Endothelial cell of umbilical vein (primary cell): ENCODE measurements at regions not wholly inside any gene's neighbourhood (a gene's known extent, or its start where the extent isn't known, plus 50 kb on each side); places are given as distances from the start of the nearest gene placed in this dataset.

ENCODE experiments used
- MYC ChIP-seq: IDR thresholded peaks from one replicate; pipeline ENCODE4 v1.6.1; 2011; ENCODE audit warnings: mild to moderate bottlenecking, low read depth, low read length
- POLR2A ChIP-seq: IDR thresholded peaks from 2 replicates; pipeline ENCODE4 v1.6.1; 2012; ENCODE audit warnings: low read depth, mild to moderate bottlenecking, control low read depth, low read length
- POLR2AphosphoS5 ChIP-seq: IDR thresholded peaks from 2 replicates; pipeline ENCODE4 v1.6.1; 2012; ENCODE audit warnings: low read depth, mild to moderate bottlenecking, control low read depth, low read length, moderate library complexity; ENCODE audit not compliant: insufficient read depth
- TF ChIP-seq, protein P1 (sequence below), 2 donors: IDR thresholded peaks; 1 replicate in 1 of 2; 2 replicates in 1 of 2; pipeline ENCODE4 v1.5.1; 2011; ENCODE audit warnings: low read length in 2 of 2, mild to moderate bottlenecking in 2 of 2, moderate library complexity in 2 of 2, control low read depth in 1 of 2, inconsistent platforms in 1 of 2, low read depth in 1 of 2; ENCODE audit not compliant: insufficient read depth in 1 of 2; ENCODE audit errors: extremely low read depth in 1 of 2

DNA sequence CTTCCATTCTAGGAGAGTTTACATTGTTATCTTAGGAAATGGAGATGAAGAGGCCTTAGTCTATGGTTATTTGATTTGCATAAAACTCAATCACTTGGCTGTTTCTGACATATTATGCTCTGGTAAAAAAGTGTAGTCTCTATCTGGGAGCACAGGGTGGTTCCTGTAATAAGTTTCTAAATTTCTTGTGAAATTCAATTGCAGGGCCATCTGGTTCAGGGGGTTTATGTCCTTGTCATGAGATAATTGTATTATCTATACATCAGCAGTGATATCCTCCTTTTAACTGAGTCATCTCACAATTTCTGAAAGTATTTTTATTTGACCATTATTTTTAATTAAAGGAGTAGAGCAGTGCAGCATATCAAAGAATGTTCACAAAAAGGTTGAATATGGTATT is 203.3 kb downstream of the MFSD1 start:
- TF ChIP-seq, protein P1, sequence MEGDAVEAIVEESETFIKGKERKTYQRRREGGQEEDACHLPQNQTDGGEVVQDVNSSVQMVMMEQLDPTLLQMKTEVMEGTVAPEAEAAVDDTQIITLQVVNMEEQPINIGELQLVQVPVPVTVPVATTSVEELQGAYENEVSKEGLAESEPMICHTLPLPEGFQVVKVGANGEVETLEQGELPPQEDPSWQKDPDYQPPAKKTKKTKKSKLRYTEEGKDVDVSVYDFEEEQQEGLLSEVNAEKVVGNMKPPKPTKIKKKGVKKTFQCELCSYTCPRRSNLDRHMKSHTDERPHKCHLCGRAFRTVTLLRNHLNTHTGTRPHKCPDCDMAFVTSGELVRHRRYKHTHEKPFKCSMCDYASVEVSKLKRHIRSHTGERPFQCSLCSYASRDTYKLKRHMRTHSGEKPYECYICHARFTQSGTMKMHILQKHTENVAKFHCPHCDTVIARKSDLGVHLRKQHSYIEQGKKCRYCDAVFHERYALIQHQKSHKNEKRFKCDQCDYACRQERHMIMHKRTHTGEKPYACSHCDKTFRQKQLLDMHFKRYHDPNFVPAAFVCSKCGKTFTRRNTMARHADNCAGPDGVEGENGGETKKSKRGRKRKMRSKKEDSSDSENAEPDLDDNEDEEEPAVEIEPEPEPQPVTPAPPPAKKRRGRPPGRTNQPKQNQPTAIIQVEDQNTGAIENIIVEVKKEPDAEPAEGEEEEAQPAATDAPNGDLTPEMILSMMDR (IDR thresholded peaks at IDR 0.05; ENCODE audit: extremely low read depth in 1 of 2, insufficient read depth in 1 of 2, low read depth in 1 of 2, low read length in 2 of 2), result no peak
- TF ChIP-seq MYC (no peak), POLR2A (no peak), POLR2AphosphoS5 (no peak)
